ENCODE measurements at regions not wholly inside any gene's neighbourhood (a gene's known extent, or its start where the extent isn't known, plus 50 kb on each side); places are given as distances from the start of the nearest gene placed in this dataset.
"Not testable (repeated sequence)": the region's sequence is repeated elsewhere in the genome, so short reads cannot be mapped to it uniquely, and the experiment has no call there.

DNA sequence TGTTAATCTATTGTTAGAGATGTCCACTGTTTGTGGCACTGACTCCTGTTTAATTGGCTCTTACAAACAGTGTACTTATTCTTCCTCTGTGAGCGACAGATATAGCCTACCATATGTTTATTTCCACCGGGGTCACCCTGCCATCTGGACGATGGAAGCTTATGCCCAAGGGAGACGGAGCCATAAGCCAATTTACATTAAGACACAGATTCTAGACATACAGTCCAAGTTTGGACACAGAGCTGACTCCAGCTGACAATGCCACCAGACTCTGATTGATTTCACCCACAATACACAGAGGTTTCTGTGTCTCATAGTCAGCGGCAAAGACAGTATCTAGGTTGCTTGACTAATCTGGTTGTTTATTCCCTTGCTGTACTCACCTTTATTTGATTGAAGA lies 198.9 kb downstream of the ENC1 start:
- no peak for DNase-seq (ENCODE audit: extremely low spot score)
- TF ChIP-seq, protein P1, sequence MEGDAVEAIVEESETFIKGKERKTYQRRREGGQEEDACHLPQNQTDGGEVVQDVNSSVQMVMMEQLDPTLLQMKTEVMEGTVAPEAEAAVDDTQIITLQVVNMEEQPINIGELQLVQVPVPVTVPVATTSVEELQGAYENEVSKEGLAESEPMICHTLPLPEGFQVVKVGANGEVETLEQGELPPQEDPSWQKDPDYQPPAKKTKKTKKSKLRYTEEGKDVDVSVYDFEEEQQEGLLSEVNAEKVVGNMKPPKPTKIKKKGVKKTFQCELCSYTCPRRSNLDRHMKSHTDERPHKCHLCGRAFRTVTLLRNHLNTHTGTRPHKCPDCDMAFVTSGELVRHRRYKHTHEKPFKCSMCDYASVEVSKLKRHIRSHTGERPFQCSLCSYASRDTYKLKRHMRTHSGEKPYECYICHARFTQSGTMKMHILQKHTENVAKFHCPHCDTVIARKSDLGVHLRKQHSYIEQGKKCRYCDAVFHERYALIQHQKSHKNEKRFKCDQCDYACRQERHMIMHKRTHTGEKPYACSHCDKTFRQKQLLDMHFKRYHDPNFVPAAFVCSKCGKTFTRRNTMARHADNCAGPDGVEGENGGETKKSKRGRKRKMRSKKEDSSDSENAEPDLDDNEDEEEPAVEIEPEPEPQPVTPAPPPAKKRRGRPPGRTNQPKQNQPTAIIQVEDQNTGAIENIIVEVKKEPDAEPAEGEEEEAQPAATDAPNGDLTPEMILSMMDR (IDR thresholded peaks at IDR 0.05; ENCODE audit: control extremely low read depth, extremely low read depth, low read depth, missing control alignments): no peak
- CTCF ChIA-PET: no interaction called here
- POLR2A ChIA-PET: no interaction called here

DNA sequence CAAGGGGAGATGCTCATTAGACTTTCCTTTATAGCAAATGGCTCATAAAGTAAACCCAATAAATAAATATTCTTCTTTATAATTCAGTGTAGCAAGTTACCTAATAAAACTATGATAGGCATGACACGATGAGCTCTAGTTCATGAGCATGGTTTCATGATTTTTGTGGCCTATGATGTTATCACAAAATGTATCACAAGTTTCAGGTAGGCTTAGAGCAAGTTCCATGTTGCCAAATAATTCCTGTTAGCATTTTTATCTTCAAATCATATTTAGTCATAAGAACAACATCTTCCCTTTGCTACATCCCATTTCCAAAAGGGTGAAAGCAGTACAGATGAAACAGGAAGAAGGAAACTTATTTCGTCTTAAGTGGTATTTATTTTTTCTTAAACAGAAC lies 200.2 kb downstream of the ENC1 start:
- TF ChIP-seq, protein P1 (IDR thresholded peaks at IDR 0.05; ENCODE audit: control extremely low read depth, extremely low read depth, low read depth, missing control alignments): no peak
- CTCF ChIA-PET: interaction anchor here (1.9 kb wide), 1 partner anchor 10 kb away, joined by 4 read pairs; no protein-coding TSS in a partner anchor
- POLR2A ChIA-PET: no interaction called here
- DNase-seq (ENCODE audit: extremely low spot score): no peak

DNA sequence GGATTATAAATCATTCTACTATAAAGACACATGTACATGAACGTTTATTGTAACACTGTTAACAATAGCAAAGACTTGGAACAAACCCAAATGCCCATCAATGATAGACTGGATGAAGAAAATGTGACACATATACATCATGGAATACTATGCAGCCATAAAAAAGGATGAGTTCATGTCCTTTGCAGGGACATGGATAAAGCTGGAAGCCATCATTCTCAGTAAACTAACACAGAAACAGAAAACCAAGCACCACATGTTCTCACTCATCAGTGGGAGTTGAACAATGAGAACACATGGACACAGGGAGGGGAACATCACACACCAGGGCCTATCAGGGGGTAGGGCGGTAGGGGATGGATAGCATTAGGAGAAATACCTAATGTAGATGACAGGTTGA lies 202.7 kb downstream of the ENC1 start:
- CTCF ChIA-PET; DNase-seq (ENCODE audit: extremely low spot score); POLR2A ChIA-PET: not testable (repeated sequence)

DNA sequence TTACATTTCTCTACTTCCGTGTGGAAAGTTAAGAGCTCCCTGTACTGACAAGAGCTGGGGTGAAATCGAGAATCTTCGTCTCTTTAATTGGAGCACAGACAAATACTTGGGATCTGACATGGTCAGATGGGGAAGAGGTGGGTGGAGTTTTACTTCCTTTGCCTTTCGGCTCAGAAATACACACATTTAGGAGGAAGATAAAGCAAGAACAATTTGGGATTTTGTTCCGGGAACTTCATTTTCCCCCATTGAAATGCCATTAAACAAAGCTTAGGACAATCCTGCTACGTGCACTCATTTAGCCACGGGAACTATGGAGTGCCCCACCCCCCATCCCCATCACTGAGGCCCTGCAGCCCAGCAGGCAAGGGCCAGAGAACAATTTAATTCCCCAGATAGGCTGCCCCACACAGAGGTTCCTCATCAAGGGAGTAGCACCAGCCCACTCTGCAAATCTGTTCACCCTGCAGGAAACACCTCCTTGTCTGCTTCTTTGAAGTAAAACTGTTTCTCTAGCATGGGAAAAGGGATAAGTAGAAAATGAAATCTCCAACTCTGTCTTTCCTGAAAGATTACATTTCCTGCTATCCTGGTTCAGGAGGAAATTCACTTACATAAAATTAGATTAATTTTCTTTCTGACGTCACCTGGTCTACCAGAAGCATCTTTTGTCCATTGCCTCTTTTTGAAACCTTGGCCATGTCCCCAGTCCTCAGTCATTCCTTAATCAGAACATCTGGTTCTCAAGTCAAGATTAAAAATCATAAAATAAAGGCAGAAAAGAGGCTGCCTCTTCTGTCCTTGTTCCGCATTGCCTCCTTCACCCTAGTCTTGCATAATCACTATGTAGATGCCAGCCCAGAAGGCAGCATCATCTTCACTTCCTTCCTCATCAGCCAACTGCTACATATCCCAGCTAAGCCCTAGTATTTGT lies 206.4 kb downstream of the ENC1 start:
- TF ChIP-seq, protein P1 (IDR thresholded peaks at IDR 0.05; ENCODE audit: control extremely low read depth, extremely low read depth, low read depth, missing control alignments): no peak
- ChIA-PET CTCF (no interaction called here), POLR2A (no interaction called here)
- DNase-seq (ENCODE audit: extremely low spot score): no peak

DNA sequence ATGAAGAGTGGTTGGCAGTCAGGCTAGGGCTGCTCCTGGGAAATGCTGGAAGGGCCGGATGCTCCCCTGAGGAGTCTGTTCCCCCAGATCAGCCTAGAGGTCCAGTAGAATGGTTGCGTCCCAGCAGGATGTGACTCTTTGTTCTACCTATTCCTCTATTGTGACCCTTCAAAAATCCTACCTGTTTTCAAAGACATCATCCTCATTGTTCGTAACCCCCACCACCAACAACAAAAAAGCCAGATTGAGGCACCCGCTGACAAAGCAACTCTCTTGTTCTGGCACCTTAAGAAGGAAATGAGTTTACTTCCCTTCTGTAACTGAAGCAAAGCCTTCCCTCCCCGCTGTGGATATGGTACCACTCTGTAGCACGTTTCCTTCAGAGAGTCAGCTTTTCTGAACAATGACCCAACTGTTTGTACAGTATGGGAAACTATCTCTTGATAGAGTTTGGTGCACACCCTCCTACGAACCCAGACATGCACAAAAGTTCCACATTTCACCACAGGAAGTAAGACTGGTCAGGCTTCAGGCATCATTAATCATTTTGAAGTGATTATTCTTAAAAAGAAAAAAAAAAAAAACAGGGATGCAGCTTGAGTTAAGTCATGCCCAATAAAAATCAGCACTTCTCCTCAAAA lies 207.2 kb downstream of the ENC1 start:
- POLR2A ChIA-PET: no interaction called here
- CTCF ChIA-PET: no interaction called here
- DNase-seq (ENCODE audit: extremely low spot score): no peak

DNA sequence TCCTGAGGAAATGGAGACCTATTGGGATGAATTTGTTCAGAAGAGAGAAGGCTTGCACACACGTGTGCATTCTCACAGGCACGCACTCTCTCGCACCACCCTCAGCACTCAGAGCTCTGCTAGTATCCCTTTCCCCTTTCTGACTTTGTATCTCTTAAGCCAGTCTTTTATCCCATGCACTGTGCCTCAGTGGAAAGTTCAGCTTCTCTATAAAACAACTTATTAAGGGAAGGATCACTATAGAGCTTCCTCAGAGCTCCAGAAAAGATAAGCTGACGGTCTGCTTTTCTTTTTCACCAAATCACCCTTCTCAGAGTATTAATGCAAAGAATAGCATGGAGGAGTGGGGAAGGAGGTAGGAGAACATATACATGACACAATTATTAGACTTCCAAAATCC lies 207.8 kb downstream of the ENC1 start:
- TF ChIP-seq, protein P1 (IDR thresholded peaks at IDR 0.05; ENCODE audit: control extremely low read depth, extremely low read depth, low read depth, missing control alignments): no peak
- POLR2A ChIA-PET: no interaction called here
- DNase-seq (ENCODE audit: extremely low spot score): no peak
- CTCF ChIA-PET: no interaction called here

More for the DNA sequence above, 207.2 kb downstream of the ENC1 start:
- TF ChIP-seq, protein P1 (IDR thresholded peaks at IDR 0.05; ENCODE audit: control extremely low read depth, extremely low read depth, low read depth, missing control alignments): no peak

DNA sequence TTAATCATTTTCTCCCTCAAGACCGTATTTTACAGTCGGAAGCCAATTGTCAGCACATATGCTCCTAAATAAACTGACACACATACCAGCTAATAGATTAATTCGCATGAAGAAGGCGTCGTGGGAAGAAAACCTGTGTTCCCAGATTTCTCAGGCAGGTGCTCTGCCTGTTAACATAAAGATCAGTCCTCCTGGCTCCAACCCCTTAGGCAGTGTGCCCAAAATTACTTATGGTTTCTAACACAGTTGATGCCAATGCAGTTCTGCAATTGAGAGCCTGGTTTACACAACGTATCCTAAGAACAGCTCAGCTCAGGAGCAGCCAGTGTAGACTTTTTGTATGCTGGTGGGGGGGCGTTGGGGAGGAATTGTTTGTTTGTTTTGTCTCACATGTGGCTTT lies 208.3 kb downstream of the ENC1 start:
- ChIA-PET CTCF (no interaction called here), POLR2A (no interaction called here)
- TF ChIP-seq, protein P1 (IDR thresholded peaks at IDR 0.05; ENCODE audit: control extremely low read depth, extremely low read depth, low read depth, missing control alignments): no peak
- no peak for DNase-seq (ENCODE audit: extremely low spot score)

Data from GM10248 (cell line).